HG02870 (cell line): ENCODE measurements at regions not wholly inside any gene's neighbourhood (a gene's known extent, or its start where the extent isn't known, plus 50 kb on each side); places are given as distances from the start of the nearest gene placed in this dataset.

Source experiments
- ATAC-seq: cut with Tn5 transposase; IDR thresholded peaks from one replicate; pipeline ENCODE4 v1.9.1; 2021; ENCODE audit warnings: mild to moderate bottlenecking, moderate library complexity; ENCODE audit not compliant: unreplicated experiment

DNA sequence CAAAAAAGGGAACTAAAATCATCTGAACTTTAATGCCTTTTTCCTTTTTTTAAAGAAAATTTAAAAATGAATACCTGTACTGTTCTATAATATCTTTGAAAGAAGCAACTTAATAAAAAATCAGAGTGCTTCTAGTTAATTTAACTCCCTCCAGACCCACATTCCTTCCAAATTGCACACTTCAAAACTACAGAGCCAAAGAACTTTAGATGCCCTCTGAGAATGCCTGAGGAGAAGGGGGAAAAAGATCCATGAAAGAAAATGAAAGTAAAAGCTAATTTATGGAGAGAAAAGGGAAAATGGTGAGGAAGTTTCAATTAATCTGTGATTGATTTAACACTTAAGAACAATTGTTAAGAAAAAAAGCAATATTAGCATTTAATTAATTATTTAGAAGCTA, 1141.6 kb downstream of the IGSF11 start:
- no peak for ATAC-seq

DNA sequence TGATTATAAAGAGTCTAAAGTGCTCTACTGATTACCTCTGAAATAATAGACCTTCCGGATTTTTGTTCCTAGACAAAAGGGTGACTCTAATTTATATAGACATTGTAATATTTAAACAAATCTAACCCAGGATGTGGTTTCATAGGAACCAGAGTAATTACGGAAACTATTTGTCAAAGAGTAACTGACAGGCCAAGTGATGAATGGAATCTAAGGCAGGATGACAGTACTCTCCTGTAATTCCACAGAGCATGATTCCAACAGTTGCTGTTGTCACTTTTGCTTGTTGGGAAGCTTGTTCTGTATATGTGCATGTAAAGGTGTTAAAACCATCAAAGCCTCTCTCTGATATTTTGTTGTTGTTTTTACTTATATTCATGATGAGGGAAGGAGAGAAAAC, 1141.0 kb downstream of the IGSF11 start:
- ATAC-seq: no peak

DNA sequence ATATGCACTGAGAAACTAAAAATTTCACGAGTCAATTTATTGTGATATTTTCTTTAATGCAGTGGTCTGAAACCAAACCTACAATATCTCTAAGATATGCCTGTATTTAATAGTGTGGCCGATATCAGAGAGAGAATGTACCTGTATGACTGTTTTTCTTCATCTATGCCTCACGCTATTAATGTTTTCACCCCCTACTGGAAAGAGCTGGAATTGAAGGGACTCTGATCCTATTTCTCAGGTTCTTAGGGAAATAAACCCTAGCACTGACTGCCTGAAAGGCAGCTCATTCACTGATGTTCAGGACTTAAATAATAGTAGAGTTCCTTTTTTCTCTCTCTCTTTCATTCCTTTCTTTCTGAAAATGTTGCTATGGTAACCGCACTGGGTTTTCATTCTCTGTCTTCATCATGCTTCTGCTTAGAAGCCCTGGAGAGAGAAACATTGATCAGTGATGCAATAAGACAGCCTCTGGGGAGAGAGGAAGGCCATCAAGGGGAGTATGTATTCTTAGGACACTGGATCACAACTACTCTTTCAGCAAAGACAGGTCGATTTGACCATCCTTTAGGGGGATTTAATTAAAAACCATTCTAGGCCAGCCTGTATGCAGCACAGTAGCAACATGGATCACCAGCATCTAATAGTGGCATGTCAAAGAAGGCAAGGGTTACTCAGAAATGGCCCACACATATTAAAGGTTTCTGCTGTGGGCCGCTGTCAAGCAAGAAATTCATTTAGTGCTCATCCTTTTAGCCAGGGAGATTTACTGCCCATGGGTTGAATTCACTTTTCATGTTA, 1135.7 kb downstream of the IGSF11 start:
- peak; percentile 89 for ATAC-seq

DNA sequence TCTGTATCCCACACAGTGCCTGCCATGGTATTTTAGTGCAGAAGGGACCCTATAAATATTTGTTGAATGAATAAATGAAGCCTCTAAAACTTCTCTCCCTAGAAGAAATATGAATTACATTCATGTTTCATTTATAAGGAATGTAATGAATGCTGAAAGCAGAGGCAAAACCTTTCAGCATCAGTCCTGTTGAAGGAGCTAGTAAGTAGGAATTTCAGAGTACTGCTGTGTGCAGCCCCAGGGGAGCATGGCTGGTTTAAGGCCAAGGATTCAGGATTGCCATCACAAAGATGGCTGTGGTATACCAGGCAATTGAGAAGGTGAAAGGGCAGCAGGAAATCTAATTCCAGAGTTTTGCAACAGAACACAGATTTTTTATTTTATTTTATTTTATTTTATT, 1131.4 kb downstream of the IGSF11 start:
- no peak for ATAC-seq

DNA sequence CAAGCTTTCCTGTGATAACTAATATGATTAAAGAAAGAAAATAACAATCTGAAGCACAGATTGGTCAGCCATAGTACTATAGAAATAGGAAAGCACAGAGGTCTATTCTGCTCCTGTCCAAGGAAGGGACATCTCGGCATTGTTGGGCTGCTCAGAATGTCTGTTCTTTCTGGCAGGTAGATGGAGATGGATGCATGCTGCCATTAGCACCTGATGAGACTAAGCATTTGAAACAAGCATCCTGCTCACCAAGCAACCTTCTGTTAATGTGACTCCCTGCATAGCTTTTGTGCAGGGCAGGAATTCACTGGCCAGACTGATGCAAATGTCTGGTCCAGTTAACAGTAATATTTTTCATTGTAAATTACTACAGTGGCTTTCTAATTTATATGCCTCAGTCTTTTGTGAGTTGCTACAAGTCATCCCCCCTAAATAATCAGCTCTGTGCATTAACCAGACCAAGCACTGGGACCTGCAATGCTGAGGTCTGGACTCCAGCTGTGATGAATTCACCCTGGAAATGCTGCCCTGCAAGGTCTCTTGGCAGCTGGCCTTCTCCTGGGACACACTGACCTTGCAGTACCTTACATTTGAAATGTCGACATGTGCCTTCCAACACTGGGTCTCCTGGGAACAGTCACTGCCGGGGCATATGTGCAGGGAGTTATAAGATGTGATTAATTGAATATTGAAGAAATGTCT, 1123.7 kb downstream of the IGSF11 start:
- ATAC-seq: no peak

DNA sequence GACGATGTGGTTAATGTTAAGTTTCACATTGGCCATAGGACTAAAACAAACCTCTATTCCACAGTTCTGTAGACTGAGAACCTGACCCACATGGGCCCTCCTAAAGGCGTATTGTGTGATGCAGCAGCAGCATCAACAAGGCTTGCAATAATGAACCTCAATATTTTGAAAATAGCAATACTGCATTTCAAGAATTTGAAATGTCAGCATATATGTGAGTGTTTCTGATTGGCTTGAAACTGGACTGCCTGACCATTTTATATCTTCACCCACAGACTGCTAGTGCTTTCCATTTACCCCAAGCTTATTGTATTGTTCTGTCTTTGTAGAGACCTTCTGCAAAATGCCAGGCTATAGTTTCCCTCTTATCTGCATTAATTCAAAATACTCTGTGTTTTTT, 1122.3 kb downstream of the IGSF11 start:
- no peak for ATAC-seq

DNA sequence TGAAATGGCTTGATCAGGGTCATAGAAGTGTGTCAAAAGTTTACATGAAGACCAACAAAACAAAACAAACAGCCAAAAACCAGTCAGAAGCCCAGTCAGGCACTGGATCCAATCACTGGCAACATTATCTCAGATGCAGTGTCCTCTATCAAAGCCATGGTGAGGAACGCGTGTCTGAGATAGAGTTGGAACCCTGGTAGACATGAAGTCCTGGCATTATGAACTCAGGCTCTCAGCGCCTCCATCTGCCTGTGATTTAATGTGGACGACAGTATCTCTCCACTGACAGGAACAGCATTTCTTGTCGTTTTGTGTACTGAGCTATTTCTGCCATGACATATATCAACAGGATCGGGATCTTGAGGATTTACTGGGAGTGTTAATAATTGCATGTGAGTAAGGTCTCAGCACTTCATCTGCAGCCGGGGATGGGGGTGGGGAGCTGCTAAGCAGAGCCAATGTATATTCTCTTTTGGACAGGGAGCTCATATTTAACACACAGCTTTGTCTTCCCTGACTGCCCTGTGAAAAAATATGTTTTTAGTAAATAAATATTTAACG, 1120.0 kb downstream of the IGSF11 start:
- no peak for ATAC-seq

DNA sequence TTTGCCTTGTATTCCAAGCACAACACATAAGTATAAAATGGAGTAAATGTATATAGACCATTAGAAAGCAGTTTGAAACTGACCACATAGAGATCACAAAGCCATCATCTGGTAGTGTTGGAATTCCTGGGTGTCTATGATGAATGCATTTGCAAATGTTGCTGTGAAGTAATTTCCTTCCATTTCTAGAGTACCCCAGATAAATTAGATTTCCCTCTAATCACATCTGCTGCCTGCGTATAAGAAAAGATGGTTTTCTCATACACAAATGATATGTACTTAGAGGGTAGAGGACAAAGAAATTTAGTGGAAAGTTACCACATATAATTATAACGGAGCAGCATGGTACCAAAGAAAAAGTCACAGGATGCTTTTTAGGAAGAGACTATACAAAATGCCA, 1117.8 kb downstream of the IGSF11 start:
- ATAC-seq: no peak

DNA sequence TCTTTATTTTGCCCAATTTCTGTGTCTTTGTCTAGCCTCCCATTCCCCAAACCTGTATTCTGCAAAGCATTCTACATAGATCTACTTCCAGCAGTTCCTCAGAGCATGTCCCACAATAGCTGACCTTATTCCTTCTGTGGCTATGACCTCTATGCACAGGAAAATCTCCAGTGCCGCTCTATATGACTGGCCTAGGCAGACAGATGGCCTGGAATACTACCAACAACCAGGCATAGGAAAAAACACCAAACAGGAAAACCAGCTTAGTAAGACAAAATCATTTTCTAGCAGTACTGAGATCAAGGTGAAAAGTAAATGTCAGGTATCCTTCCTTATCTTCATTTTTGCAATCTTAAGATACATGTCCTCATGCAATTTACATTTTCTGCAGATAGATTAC, 1115.0 kb downstream of the IGSF11 start:
- ATAC-seq: no peak

DNA sequence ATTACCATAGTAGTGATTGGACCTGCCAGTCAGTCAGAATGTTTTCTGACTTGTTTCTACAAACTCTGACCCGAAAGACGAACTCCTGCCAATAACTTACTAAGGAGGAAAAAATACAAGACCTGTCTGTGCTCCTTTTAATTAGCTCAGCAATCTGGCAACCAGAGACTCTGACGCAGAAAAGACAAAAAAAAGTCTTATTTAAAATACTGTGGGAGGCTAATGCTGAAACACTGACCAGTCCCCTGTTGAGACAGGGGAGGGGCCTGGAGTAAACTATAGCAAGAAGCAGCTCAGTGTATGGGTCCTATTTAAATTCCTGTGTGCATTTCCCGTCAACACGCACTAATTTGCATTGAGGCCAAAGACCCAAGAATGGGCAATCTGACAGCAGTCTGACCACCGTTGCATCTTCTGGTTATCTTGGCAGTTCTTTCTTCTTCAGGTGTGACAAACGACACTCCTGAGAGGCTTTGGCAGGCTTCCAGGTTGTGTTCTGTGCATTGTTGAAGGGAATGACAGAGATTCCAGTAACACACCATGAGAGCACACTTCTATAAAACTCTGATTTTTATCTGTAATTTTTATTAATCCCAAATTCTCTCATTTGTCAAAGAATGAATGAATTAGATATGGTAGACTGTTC, 1114.3 kb downstream of the IGSF11 start:
- no peak for ATAC-seq

DNA sequence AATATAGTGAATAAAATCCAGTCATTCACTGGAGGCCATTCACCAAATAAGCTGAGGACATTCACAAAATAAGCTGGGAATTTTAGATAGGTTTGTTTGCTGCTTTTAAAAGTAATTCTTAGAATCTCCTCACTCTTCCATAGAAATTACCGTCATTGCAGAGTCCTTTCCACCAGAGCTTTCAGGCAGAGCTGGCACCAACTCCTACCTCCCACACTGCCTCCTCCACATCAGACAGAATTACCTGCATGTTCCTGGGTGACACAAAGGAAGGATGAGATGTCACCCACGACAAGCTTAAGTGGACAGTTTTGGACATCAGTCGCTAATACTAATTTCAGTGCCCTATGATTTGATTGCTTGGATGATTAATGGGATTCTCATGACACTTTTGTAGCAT, 1113.2 kb downstream of the IGSF11 start:
- no peak for ATAC-seq

DNA sequence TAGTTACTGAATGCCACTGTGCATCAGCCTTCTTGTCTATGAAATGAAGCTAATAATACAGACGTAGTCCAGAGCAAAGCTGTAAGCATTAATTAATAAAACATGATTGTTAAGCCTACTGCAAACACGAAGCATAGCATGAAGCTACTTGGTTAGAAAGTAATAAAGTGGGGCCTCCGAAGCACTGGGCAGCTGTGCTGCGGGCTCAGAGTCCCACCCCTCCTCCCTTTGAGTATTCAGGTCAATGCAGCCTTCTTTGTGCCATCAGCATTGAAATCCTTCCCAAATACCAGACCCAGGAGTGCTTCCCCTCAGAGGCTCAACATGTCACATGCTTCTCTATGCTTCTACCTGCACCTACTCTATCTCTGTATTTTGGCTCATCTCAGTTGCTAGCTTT, 1112.6 kb downstream of the IGSF11 start:
- ATAC-seq: no peak

DNA sequence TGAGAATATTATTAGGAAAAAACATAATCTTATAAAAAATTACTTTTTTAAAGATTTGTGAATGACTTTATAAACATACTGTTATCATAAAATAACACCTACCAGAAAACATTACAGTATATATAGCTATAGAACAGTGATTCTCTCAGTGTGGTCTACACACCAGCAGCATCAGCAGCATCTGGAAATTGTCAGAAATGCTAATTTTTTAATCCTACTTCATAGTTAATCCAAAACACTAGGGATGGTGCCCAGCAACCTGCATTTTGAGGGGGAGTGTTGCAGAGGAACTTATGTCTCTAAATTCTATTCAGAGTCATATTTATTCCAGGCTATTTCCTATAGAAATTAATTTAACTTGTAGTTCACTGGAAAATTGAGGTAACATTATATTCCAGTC, 1107.8 kb downstream of the IGSF11 start:
- no peak for ATAC-seq

DNA sequence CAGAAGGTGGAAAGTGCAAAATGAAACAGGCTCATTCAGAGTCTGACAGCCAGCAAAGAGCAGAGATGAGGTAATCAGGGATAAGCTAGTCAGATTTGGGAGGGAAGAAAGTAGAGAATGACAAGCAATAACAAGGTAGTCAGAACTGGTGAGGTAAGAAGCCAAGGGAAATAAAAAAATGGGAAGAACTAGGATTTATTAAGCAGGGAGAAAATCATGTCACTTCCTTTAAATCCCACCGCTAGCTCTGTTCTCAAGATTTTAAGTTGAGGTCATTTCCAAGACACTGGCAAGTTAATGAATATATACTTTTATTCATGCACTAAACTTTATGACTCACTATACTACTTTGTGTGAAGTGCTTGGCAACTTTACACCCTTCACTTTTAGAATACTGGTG, 1106.8 kb downstream of the IGSF11 start:
- no peak for ATAC-seq

DNA sequence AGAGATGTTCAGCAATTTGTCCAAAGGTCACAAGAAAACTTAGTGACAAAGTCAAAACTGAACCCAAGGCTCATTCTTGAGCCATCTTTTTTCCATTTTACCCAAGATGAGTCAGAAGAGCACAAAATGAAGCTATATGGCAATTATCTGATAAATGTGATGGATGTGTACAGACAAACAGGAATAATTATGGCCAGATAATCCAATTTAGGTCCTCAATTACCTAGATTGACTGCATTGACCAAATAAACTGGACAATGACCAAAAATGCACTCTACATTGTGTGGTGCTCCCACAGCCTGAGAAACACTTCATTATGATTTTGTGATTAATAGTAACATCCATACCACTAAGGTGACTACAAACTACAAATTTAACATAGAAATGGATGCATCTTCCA, 1105.8 kb downstream of the IGSF11 start:
- ATAC-seq: no peak

DNA sequence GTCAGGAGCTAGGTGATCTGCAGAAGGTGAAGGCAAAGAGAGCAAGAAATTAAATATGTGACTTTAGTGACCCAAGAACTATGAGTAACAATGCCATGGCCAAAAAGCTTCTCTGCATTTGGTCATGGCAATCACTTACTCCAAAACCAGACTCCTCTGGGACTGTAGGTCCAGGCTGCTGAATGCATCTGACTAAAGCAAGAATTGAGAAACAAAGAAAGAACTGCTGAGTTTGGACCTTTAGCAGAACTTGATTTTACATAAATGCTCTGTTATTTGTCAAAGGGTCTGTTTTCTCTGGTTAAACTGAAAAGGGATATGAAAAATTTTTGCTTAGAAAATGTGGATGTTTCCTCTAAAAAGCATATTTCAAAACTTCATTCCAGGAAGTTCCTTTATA, 1102.2 kb downstream of the IGSF11 start:
- ATAC-seq: no peak

DNA sequence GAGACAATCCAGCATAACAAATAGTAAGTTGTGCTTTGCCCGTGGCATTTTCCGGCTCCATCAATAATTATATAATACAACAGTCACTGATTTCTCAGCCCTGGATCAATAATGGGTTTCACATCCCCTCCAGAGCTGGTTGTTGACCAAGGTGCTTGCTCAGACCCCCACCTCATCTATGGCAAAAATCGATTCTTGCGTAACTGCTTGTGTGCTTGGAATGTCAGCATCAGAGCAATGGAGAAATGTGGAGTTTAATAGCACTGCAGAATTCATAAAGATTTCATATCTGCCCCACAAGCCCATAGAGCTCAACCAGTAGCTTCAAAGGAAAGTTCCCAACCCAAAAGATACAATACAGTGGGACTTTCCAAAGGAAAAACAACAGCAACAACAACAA, 1098.5 kb downstream of the IGSF11 start:
- ATAC-seq: no peak

DNA sequence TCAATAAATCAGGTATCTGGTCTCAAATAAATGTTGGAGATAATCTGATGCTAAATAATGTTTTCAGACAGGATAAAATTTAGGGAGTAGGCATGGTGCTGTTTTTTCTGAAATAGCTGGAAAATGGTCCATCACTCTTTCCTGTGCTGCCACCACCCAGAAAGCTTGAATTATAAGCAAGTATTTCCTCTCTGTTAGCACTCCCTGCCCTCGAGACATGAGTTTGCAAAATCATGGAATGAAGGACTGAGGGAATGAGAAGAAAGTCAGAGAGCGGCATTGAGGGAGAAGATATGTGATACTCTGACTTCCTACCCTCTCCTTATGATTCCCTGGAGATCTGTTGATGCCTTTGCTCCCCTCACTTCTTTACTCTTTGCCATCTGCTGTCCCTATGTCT, 1095.7 kb downstream of the IGSF11 start:
- no peak for ATAC-seq

DNA sequence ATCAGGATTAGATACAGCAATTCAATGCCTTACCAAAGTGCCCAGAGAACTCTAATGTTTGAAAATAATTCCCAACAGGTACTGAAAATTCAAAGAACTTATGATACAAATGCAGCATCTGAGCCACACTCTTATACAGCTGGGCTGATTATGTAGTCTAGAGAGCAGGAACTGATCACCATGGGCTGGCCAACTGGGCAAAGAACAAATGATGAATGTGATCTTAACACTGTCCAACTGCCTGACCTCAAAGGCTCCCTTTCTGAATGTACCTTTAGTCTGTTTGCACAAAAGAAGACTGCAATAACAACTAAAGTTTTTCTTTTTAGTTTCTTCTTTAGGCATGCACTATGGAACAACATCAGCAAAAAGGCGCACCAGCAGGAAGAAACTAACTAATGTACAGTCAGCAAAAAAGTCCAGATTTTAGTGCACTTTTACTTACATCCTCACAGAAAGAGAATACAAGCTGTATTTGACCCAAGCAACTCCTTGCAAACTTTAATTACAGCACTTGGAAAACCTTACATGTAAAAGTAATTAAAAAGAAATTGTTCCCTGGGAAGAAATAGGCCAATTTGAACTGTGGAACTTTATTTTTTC, 1095.1 kb downstream of the IGSF11 start:
- no peak for ATAC-seq

DNA sequence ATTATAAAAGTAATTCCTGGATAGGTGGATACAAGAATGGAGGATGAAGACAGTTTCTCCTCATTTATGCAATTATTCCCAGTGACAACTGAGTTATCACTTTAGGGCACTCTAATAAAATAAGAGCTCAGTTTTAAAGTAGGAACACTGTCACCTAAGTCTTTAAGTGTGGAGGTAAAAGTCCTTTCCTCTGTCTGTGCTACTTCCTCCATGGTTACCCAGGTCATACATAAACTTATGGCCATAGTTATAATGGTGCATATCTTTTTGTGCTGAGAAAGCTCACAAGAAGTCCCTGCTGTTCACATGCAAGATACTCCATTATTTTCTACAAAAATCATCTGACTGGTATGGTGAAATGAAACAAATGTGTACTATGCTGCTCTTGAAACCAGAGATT, 1093.6 kb downstream of the IGSF11 start:
- no peak for ATAC-seq

DNA sequence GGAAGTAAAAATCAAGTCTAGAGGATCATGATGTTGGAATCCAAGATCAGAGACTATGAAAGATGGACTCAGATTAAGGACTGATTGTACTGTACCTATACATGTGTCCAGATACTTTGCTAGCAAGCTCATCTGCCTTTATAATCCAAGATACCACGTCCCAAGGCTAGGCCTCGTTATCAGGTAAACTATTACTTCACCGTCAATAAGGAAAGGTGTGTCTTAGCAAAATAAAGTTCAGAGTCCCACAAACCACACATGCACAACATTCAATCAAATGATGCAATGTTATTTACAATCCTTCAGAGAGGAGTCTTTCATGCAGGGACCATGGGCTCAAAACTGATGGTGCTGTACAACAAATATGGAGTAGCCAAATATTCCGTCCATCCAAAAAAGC, 1092.9 kb downstream of the IGSF11 start:
- no peak for ATAC-seq
